Endothelial cell of umbilical vein (primary cell): ENCODE measurements at regions not wholly inside any gene's neighbourhood (a gene's known extent, or its start where the extent isn't known, plus 50 kb on each side); places are given as distances from the start of the nearest gene placed in this dataset.

Source experiments
- BruUV-seq: library from RNA; stranded (reverse); fragments of 400-500 nt; replicated peaks from 2 replicates; lab custom pipeline; 2021; lab: Mats Ljungman, UMichigan
- CTCF ChIA-PET: fragments of 300-600, 350-600 bp; sonication (Branson Sonifier 250); formaldehyde crosslinking; loops from one replicate; lab custom pipeline; 2021; ENCODE audit warnings: antibody characterized with exemption, inconsistent platforms; lab: Charles Lee
- POLR2A ChIA-PET: fragments of 300-600, 350-600 bp; sonication (Branson Sonifier 250); formaldehyde crosslinking; loops from one replicate; lab custom pipeline; 2021; ENCODE audit warnings: antibody characterized with exemption, inconsistent platforms; lab: Charles Lee
- DNase-seq: peaks from one replicate; pipeline ENCODE4 v3.0.0-alpha.2; 2011; ENCODE audit warnings: low read depth, low spot score
- FAIRE-seq: peaks from 2 replicates; lab custom pipeline; 2011; peaks lifted over from hg19 to GRCh38; lab: Jason Lieb, UNC
- H2AFZ ChIP-seq: 2 replicates; pipeline ENCODE4 v1.6.0; 2012; ENCODE audit warnings: low read depth, low read length, control low read depth, inconsistent platforms
- H3K27ac ChIP-seq: 2 replicates; pipeline ENCODE4 v1.5.1; 2011; ENCODE audit warnings: low read depth, mild to moderate bottlenecking, control low read depth, low read length, moderate library complexity; ENCODE audit not compliant: insufficient read depth
- H3K27me3 ChIP-seq, 2 experiments: 2 replicates each; pipeline versions ENCODE4 v1.6.0 to v1.6.1; 2011; ENCODE audit warnings: low read length in 2 of 2, mixed read lengths in 1 of 2; ENCODE audit not compliant: control insufficient read depth in 2 of 2, insufficient read depth in 2 of 2
- H3K36me3 ChIP-seq, 2 experiments: 2 replicates in 1 of 2; 3 replicates in 1 of 2; pipeline ENCODE4 v1.5.1; 2011; ENCODE audit warnings: low read length in 2 of 2, mild to moderate bottlenecking in 1 of 2, moderate library complexity in 1 of 2; ENCODE audit not compliant: control insufficient read depth in 2 of 2, insufficient read depth in 2 of 2; ENCODE audit errors: extremely low read depth in 1 of 2
- H3K4me1 ChIP-seq: 3 replicates; pipeline ENCODE4 v1.5.1; 2011; ENCODE audit warnings: mild to moderate bottlenecking, low read length; ENCODE audit not compliant: control insufficient read depth, insufficient read depth; ENCODE audit errors: extremely low read depth
- H3K4me2 ChIP-seq: 2 replicates; pipeline ENCODE4 v1.6.1; 2011; ENCODE audit warnings: low read length, control low read depth, mixed read lengths; ENCODE audit not compliant: insufficient read depth
- H3K4me3 ChIP-seq, 3 experiments: fragments of 200-600 bp in 1 of 3; sonication (generic), shearing (Covaris generic) in 1 of 3; replicated peaks in 1 of 3; 2 replicates each; pipeline ENCODE4 v1.5.1; 2011 to 2016; ENCODE audit warnings: control low read depth in 3 of 3, low read length in 3 of 3, mild to moderate bottlenecking in 2 of 3, inconsistent platforms in 1 of 3, low read depth in 1 of 3, moderate library complexity in 1 of 3; ENCODE audit not compliant: insufficient read depth in 1 of 3
- H3K79me2 ChIP-seq: 2 replicates; pipeline ENCODE4 v1.6.0; 2012; ENCODE audit warnings: low read length, inconsistent platforms; ENCODE audit not compliant: control insufficient read depth, insufficient read depth
- H3K9ac ChIP-seq: replicated peaks from 2 replicates; pipeline ENCODE3; 2011; ENCODE audit warnings: low read length, control low read depth; ENCODE audit not compliant: insufficient read depth; ENCODE audit errors: extremely low read depth
- H3K9me1 ChIP-seq: replicated peaks from 3 replicates; pipeline ENCODE4 v1.6.0; 2011; ENCODE audit warnings: mild to moderate bottlenecking, low read length; ENCODE audit not compliant: control insufficient read depth, insufficient read depth; ENCODE audit errors: extremely low read depth
- H3K9me3 ChIP-seq: replicated peaks from 2 replicates; pipeline ENCODE4 v1.5.1; 2012; ENCODE audit warnings: low read length, inconsistent platforms; ENCODE audit not compliant: control insufficient read depth, insufficient read depth
- H4K20me1 ChIP-seq: replicated peaks from 2 replicates; pipeline ENCODE3; 2011; ENCODE audit warnings: mild to moderate bottlenecking, low read length; ENCODE audit not compliant: control insufficient read depth, insufficient read depth; ENCODE audit errors: extremely low read depth
- EZH2 ChIP-seq: IDR thresholded peaks from 2 replicates; pipeline ENCODE4 v1.6.1; 2012; ENCODE audit warnings: borderline replicate concordance, low read depth, mild to moderate bottlenecking, moderate library complexity, low read length, inconsistent platforms; ENCODE audit not compliant: severe bottlenecking
- FOS ChIP-seq: IDR thresholded peaks from 2 replicates; pipeline ENCODE4 v1.6.1; 2011; ENCODE audit warnings: mild to moderate bottlenecking, low read length, moderate library complexity, borderline replicate concordance; ENCODE audit not compliant: insufficient read depth
- GATA2 ChIP-seq: IDR thresholded peaks from 2 replicates; pipeline ENCODE4 v1.7.0; 2011; ENCODE audit warnings: low read depth, mild to moderate bottlenecking, moderate library complexity, mixed read lengths, low read length; ENCODE audit not compliant: insufficient read length, insufficient read depth
- JUN ChIP-seq: IDR thresholded peaks from 2 replicates; pipeline ENCODE4 v1.6.1; 2011; ENCODE audit warnings: borderline replicate concordance, low read depth; ENCODE audit not compliant: insufficient read length, insufficient read depth
- MAX ChIP-seq: IDR thresholded peaks from 2 replicates; pipeline ENCODE4 v1.6.1; 2011; ENCODE audit not compliant: insufficient read depth, insufficient read length
- POLR2A ChIP-seq: IDR thresholded peaks from 2 replicates; pipeline ENCODE4 v1.6.1; 2012; ENCODE audit warnings: low read depth, mild to moderate bottlenecking, control low read depth, low read length
- POLR2AphosphoS5 ChIP-seq: IDR thresholded peaks from 2 replicates; pipeline ENCODE4 v1.6.1; 2012; ENCODE audit warnings: low read depth, mild to moderate bottlenecking, control low read depth, low read length, moderate library complexity; ENCODE audit not compliant: insufficient read depth
- dilution Hi-C: fragments of 300-500 bp; cut with MboI; formaldehyde crosslinking; loops from one replicate; pipeline ENCODE4 v1.15.0; 2019; ENCODE audit warnings: low sequenced_read_pairs; ENCODE audit not compliant: extremely low pct_ligation_motif_present
- intact Hi-C: fragments of 100-400 bp; cut with micrococcal nuclease; formaldehyde crosslinking; loops from one replicate; pipeline ENCODE4 v1.10.0; 2022

GRCh38 chr12:91778938-91779400, 366.7 kb downstream of the BTG1 start:
- no TSS peak for BruUV-seq
- FAIRE-seq: peak; percentile 37
- ChIA-PET CTCF (interaction anchor here (1.2 to 2.1 kb wide), 6 partner anchors 14 to 418 kb away, joined by 3 to 9 read pairs (median 4); partner anchors contain the start of gene BTG1), POLR2A (interaction anchor here (1.3 kb wide), 1 partner anchor 366 kb away, joined by 5 read pairs; the partner anchor contains the start of gene BTG1)
- Histone ChIP-seq H3K79me2 (no peaks in the 10 kb centered on the region), H4K20me1 (no peaks in the 10 kb centered on the region), H3K9me1 (no peaks in the 10 kb centered on the region), H2AFZ (no peak overlapping the region), H3K4me1 (peaks cover 13% of the 10 kb centered on the region), H3K9ac (no peak overlapping the region), H3K27me3 (no peaks in the 10 kb centered on the region), H3K36me3 (no peaks in the 10 kb centered on the region), H3K4me2 (peak overlapping the region; percentile 49), H3K9me3 (no peaks in the 10 kb centered on the region), H3K4me3 (no peak overlapping the region), H3K27ac (no peak overlapping the region)
- intact Hi-C loops (no loop called here), dilution Hi-C loops (no loop called here)
- TF ChIP-seq GATA2 (peak; percentile 98), JUN (peak; percentile 52), POLR2AphosphoS5 (peak; percentile 38), FOS (peak; percentile 86), EZH2 (no peak)
- peak; percentile 55 for DNase-seq

GRCh38 chr12:91778091-91778832, 367.4 kb downstream of the BTG1 start:
- intact Hi-C loops: no loop called here
- H2AFZ ChIP-seq: no peak overlapping the region
- DNase-seq: peak; percentile 2

More at GRCh38 chr12:91778091-91778832, 367.4 kb downstream of the BTG1 start:
- Histone ChIP-seq H3K4me2 (peak overlapping the region; percentile 49), H3K27ac (no peak overlapping the region), H3K9ac (no peak overlapping the region), H3K9me3 (no peaks in the 10 kb centered on the region), H3K27me3 (no peaks in the 10 kb centered on the region), H3K4me3 (peak overlapping the region in 1 of 3 experiments; percentile 11), H3K36me3 (no peaks in the 10 kb centered on the region), H3K9me1 (no peaks in the 10 kb centered on the region), H3K4me1 (peaks cover 13% of the 10 kb centered on the region), H3K79me2 (no peaks in the 10 kb centered on the region), H4K20me1 (no peaks in the 10 kb centered on the region)
- POLR2A ChIA-PET: interaction anchor here (1.3 kb wide), 1 partner anchor 367 kb away, joined by 5 read pairs; the partner anchor contains the start of gene BTG1
- CTCF ChIA-PET: interaction anchor here (1.2 to 2.1 kb wide), 5 partner anchors 15 to 396 kb away, joined by 3 to 9 read pairs (median 5); partner anchors contain the start of gene BTG1
- TF ChIP-seq GATA2: no peak
- no peak for TF ChIP-seq FOS
- TF ChIP-seq EZH2: no peak
- no peak for TF ChIP-seq MAX
- no peak for TF ChIP-seq POLR2A
- TF ChIP-seq POLR2AphosphoS5: no peak
- no TSS peak for BruUV-seq
- no peak for FAIRE-seq
- dilution Hi-C loops: no loop called here
